ENCODE measurements at regions not wholly inside any gene's neighbourhood (a gene's known extent, or its start where the extent isn't known, plus 50 kb on each side); places are given as distances from the start of the nearest gene placed in this dataset.

GRCh38 chr4:100875296-100876068 is 357.7 kb upstream of the EMCN start:
- POLR2A ChIA-PET = no interaction called here
- ATAC-seq = no peak
- no peak for DNase-seq (ENCODE audit: low spot score)

DNA sequence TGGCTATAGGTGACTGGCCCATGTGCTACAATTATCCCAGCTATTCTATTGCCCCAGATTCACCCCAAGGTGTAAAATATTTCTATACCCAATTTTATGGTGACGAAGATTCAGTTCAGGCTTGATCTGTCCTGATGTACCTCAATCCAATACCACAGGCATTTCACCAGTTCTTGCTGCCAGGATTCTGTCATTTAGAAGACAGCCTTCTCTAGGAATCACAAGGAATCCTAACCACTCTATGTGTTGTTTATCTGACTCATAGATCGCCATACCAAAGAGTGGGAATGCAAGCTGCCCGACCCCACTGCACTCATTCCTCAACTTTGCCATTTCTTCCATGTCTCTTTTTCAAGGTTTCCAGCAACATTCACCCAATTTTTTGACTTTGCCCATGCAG is 355.0 kb upstream of the EMCN start:
- ChIA-PET CTCF (no interaction called here), POLR2A (no interaction called here)
- no peak for ATAC-seq

More at GRCh38 chr4:100875296-100876068, 357.7 kb upstream of the EMCN start:
- Mint-ChIP-seq H3K4me1 (peaks cover 11% of the 10 kb centered on the region), H3K36me3 (no peaks in the 10 kb centered on the region), H3K27me3 (ENCODE audit: low read depth) (no peaks in the 10 kb centered on the region), H3K4me3 (no peak overlapping the region), H3K9me3 (peaks cover 7% of the 10 kb centered on the region; the same call in 1 of the 2 replicates), H3K27ac (no peak overlapping the region)
- TF ChIP-seq RORB (CRISPR knock-in tag; IDR thresholded peaks at IDR 0.05) (no peak), FOXK1 (CRISPR knock-in tag; IDR thresholded peaks at IDR 0.05) (no peak), PRRX2 (CRISPR knock-in tag; IDR thresholded peaks at IDR 0.05) (no peak)
- CTCF ChIA-PET = no interaction called here

More for the DNA sequence above, 355.0 kb upstream of the EMCN start:
- no peak overlapping the region for H3K4me3 Mint-ChIP-seq
- H3K36me3 Mint-ChIP-seq = no peaks in the 10 kb centered on the region
- TF ChIP-seq GTF2I (CRISPR knock-in tag; conservative IDR thresholded peaks at IDR 0.05) = no peak
- no peak for TF ChIP-seq ZNF512 (CRISPR knock-in tag; IDR thresholded peaks at IDR 0.05; ENCODE audit: borderline replicate concordance)
- TF ChIP-seq SP1 (CRISPR knock-in tag; conservative IDR thresholded peaks at IDR 0.05) = no peak
- TF ChIP-seq, protein P1, sequence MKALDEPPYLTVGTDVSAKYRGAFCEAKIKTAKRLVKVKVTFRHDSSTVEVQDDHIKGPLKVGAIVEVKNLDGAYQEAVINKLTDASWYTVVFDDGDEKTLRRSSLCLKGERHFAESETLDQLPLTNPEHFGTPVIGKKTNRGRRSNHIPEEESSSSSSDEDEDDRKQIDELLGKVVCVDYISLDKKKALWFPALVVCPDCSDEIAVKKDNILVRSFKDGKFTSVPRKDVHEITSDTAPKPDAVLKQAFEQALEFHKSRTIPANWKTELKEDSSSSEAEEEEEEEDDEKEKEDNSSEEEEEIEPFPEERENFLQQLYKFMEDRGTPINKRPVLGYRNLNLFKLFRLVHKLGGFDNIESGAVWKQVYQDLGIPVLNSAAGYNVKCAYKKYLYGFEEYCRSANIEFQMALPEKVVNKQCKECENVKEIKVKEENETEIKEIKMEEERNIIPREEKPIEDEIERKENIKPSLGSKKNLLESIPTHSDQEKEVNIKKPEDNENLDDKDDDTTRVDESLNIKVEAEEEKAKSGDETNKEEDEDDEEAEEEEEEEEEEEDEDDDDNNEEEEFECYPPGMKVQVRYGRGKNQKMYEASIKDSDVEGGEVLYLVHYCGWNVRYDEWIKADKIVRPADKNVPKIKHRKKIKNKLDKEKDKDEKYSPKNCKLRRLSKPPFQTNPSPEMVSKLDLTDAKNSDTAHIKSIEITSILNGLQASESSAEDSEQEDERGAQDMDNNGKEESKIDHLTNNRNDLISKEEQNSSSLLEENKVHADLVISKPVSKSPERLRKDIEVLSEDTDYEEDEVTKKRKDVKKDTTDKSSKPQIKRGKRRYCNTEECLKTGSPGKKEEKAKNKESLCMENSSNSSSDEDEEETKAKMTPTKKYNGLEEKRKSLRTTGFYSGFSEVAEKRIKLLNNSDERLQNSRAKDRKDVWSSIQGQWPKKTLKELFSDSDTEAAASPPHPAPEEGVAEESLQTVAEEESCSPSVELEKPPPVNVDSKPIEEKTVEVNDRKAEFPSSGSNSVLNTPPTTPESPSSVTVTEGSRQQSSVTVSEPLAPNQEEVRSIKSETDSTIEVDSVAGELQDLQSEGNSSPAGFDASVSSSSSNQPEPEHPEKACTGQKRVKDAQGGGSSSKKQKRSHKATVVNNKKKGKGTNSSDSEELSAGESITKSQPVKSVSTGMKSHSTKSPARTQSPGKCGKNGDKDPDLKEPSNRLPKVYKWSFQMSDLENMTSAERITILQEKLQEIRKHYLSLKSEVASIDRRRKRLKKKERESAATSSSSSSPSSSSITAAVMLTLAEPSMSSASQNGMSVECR (CRISPR knock-in tag; IDR thresholded peaks at IDR 0.05; ENCODE audit: borderline replicate concordance) = no peak
- TF ChIP-seq, protein P2, sequence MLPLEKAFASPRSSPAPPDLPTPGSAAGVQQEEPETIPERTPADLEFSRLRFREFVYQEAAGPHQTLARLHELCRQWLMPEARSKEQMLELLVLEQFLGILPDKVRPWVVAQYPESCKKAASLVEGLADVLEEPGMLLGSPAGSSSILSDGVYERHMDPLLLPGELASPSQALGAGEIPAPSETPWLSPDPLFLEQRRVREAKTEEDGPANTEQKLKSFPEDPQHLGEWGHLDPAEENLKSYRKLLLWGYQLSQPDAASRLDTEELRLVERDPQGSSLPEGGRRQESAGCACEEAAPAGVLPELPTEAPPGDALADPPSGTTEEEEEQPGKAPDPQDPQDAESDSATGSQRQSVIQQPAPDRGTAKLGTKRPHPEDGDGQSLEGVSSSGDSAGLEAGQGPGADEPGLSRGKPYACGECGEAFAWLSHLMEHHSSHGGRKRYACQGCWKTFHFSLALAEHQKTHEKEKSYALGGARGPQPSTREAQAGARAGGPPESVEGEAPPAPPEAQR (CRISPR knock-in tag; IDR thresholded peaks at IDR 0.05) = no peak
- TF ChIP-seq ELF4 (CRISPR knock-in tag; IDR thresholded peaks at IDR 0.05; ENCODE audit: low read depth) = no peak
- no peak for TF ChIP-seq NFE2L1 (CRISPR knock-in tag; IDR thresholded peaks at IDR 0.05)
- TF ChIP-seq ZNF396 (CRISPR knock-in tag; IDR thresholded peaks at IDR 0.05; ENCODE audit: borderline replicate concordance) = no peak
- TF ChIP-seq USF1 (CRISPR knock-in tag; IDR thresholded peaks at IDR 0.05) = no peak
- no peak for TF ChIP-seq GRHL2 (CRISPR knock-in tag; IDR thresholded peaks at IDR 0.05; ENCODE audit: insufficient replicate concordance, severe bottlenecking)
- no peak for TF ChIP-seq ZNF423 (CRISPR knock-in tag; IDR thresholded peaks at IDR 0.05)
- no peak overlapping the region for H3K27ac Mint-ChIP-seq
- H3K9me3 Mint-ChIP-seq = peaks cover 14% of the 10 kb centered on the region; the same call in 1 of the 2 replicates
- no peak for DNase-seq (ENCODE audit: low spot score)
- H3K27me3 Mint-ChIP-seq (ENCODE audit: low read depth) = peaks cover 2% of the 10 kb centered on the region; the same call in 1 of the 2 replicates
- peaks cover 11% of the 10 kb centered on the region for H3K4me1 Mint-ChIP-seq
